Neural cell (in vitro differentiated cells): ENCODE measurements at regions not wholly inside any gene's neighbourhood (a gene's known extent, or its start where the extent isn't known, plus 50 kb on each side); places are given as distances from the start of the nearest gene placed in this dataset.

ENCODE experiments used
- H2AFZ ChIP-seq: fragments of 200-600, 300-800 bp; sonication (generic), shearing (Covaris generic); 2 replicates; pipeline ENCODE4 v1.6.0; 2014; ENCODE audit warnings: low read depth, mild to moderate bottlenecking, antibody characterized with exemption, low read length, moderate library complexity
- H3F3A ChIP-seq: fragments of 200-600 bp; shearing (Covaris generic); 2 replicates; pipeline ENCODE4 v1.6.1; 2016; ENCODE audit warnings: mild to moderate bottlenecking, moderate library complexity, mixed read lengths, antibody characterized with exemption, low read length; ENCODE audit not compliant: insufficient read depth, poor library complexity, severe bottlenecking
- H3K27ac ChIP-seq: fragments of 200-600, 300-800 bp; sonication (generic), shearing (Covaris generic); 2 replicates; pipeline ENCODE4 v1.5.1; 2014; ENCODE audit warnings: mild to moderate bottlenecking, low read length, moderate library complexity
- H3K27me3 ChIP-seq: fragments of 300-800, 200-600 bp; sonication (generic), shearing (Covaris generic); 2 replicates; pipeline ENCODE4 v1.6.0; 2014; ENCODE audit warnings: mild to moderate bottlenecking, low read depth, low read length, moderate library complexity; ENCODE audit not compliant: insufficient read depth
- H3K36me3 ChIP-seq: fragments of 300-800, 200-600 bp; sonication (generic), shearing (Covaris generic); 2 replicates; pipeline ENCODE4 v1.5.1; 2014; ENCODE audit warnings: mild to moderate bottlenecking, antibody characterized with exemption, low read length, moderate library complexity; ENCODE audit not compliant: insufficient read depth
- H3K4me2 ChIP-seq: fragments of 300-800, 200-600 bp; sonication (generic), shearing (Covaris generic); 2 replicates; pipeline ENCODE4 v1.6.0; 2014; ENCODE audit warnings: mild to moderate bottlenecking, low read length
- H3K4me3 ChIP-seq: fragments of 300-800, 200-600 bp; sonication (generic), shearing (Covaris generic); 2 replicates; pipeline ENCODE4 v1.5.1; 2014; ENCODE audit warnings: mild to moderate bottlenecking, low read length, moderate library complexity
- H3K79me2 ChIP-seq: fragments of 200-600 bp; shearing (Covaris generic); replicated peaks from 2 replicates; pipeline ENCODE4 v1.6.0; 2014; ENCODE audit warnings: mild to moderate bottlenecking, low read length, moderate library complexity; ENCODE audit not compliant: insufficient read depth
- H3K9ac ChIP-seq: fragments of 300-800, 200-600 bp; sonication (generic), shearing (Covaris generic); 2 replicates; pipeline ENCODE4 v1.6.1; 2016; ENCODE audit warnings: mild to moderate bottlenecking, low read length, mixed read lengths
- H3K9me2 ChIP-seq: fragments of 200-600 bp; shearing (Covaris generic); 2 replicates; pipeline ENCODE4 v1.6.1; 2016; ENCODE audit warnings: mild to moderate bottlenecking, low read length, mixed read lengths; ENCODE audit not compliant: insufficient read depth
- H3K9me3 ChIP-seq: fragments of 200-600, 300-800 bp; sonication (generic), shearing (Covaris generic); 2 replicates; pipeline ENCODE4 v1.6.1; 2016; ENCODE audit warnings: mild to moderate bottlenecking, mixed run types, low read length, moderate library complexity, mixed read lengths
- H4K20me1 ChIP-seq: fragments of 200-600 bp; shearing (Covaris generic); 2 replicates; pipeline ENCODE4 v1.6.1; 2016; ENCODE audit warnings: mild to moderate bottlenecking, mixed run types; ENCODE audit not compliant: insufficient read depth
- CTCF ChIP-seq: fragments of 450-650 bp; IDR thresholded peaks from 2 replicates; pipeline ENCODE4 v1.5.1; 2014; ENCODE audit warnings: antibody characterized with exemption, mild to moderate bottlenecking, moderate library complexity; ENCODE audit not compliant: poor library complexity, severe bottlenecking
- EP300 ChIP-seq: fragments of 450-650 bp; conservative IDR thresholded peaks from 2 replicates; pipeline ENCODE4 v1.6.1; 2014; ENCODE audit warnings: antibody characterized with exemption, mild to moderate bottlenecking, moderate library complexity; ENCODE audit not compliant: poor library complexity, severe bottlenecking
- EZH2 ChIP-seq: fragments of 200-600, 300-800 bp; shearing (Covaris generic), sonication (generic); IDR thresholded peaks from 2 replicates; pipeline ENCODE4 v1.6.1; 2014; ENCODE audit warnings: antibody characterized with exemption, low read length, borderline replicate concordance, mild to moderate bottlenecking; ENCODE audit not compliant: insufficient read depth, poor library complexity, severe bottlenecking
- MXI1 ChIP-seq: fragments of 450-650 bp; conservative IDR thresholded peaks from 2 replicates; pipeline ENCODE4 v1.6.1; 2014; ENCODE audit warnings: antibody characterized with exemption, mild to moderate bottlenecking; ENCODE audit not compliant: poor library complexity, severe bottlenecking
- POLR2AphosphoS5 ChIP-seq: IDR thresholded peaks from 2 replicates; pipeline ENCODE4 v1.6.1; 2012
- RAD21 ChIP-seq: fragments of 450-650 bp; conservative IDR thresholded peaks from 2 replicates; pipeline ENCODE4 v1.6.1; 2014; ENCODE audit warnings: antibody characterized with exemption, mild to moderate bottlenecking, moderate library complexity
- REST ChIP-seq: IDR thresholded peaks from 2 replicates; pipeline ENCODE4 v1.6.1; 2012; ENCODE audit warnings: borderline replicate concordance
- SMC3 ChIP-seq: fragments of 450-650 bp; conservative IDR thresholded peaks from 2 replicates; pipeline ENCODE4 v1.6.1; 2014; ENCODE audit warnings: antibody characterized with exemption, mild to moderate bottlenecking, moderate library complexity; ENCODE audit not compliant: poor library complexity
- TAF1 ChIP-seq: IDR thresholded peaks from 2 replicates; pipeline ENCODE4 v1.6.1; 2012; ENCODE audit warnings: low read depth

- Histone ChIP-seq H3K4me3 (no peak overlapping the region), H3K79me2 (no peaks in the 10 kb centered on the region)
Observed at GRCh38 chr10:85293483-85293882, 965.1 kb downstream of the CCSER2 start.

GRCh38 chr10:85311613-85312337 is 983.4 kb downstream of the CCSER2 start:
- H3K79me2 ChIP-seq: no peaks in the 10 kb centered on the region
- no peak overlapping the region for H3K4me3 ChIP-seq
- H3K36me3 ChIP-seq: no peaks in the 10 kb centered on the region
- no peak overlapping the region for H3K4me2 ChIP-seq
- TF ChIP-seq CTCF (no peak), MXI1 (no peak), REST (no peak), EZH2 (no peak), RAD21 (no peak), POLR2AphosphoS5 (no peak), EP300 (no peak), TAF1 (no peak), SMC3 (no peak)
- no peaks in the 10 kb centered on the region for H4K20me1 ChIP-seq
- H2AFZ ChIP-seq: no peak overlapping the region
- no peaks in the 10 kb centered on the region for H3K27me3 ChIP-seq
- H3F3A ChIP-seq: no peaks in the 10 kb centered on the region
- H3K9ac ChIP-seq: no peak overlapping the region
- H3K27ac ChIP-seq: no peak overlapping the region
- H3K9me3 ChIP-seq: no peaks in the 10 kb centered on the region
- H3K9me2 ChIP-seq: no peaks in the 10 kb centered on the region

More at GRCh38 chr10:85293483-85293882, 965.1 kb downstream of the CCSER2 start:
- Histone ChIP-seq H3K9ac (no peak overlapping the region), H3K27me3 (no peaks in the 10 kb centered on the region), H3K9me2 (no peaks in the 10 kb centered on the region), H3K4me2 (no peak overlapping the region), H3K36me3 (no peaks in the 10 kb centered on the region), H4K20me1 (no peaks in the 10 kb centered on the region), H3K9me3 (no peaks in the 10 kb centered on the region), H3K27ac (no peak overlapping the region), H2AFZ (no peak overlapping the region), H3F3A (no peaks in the 10 kb centered on the region)
- TF ChIP-seq MXI1: no peak
